Mucosa of descending colon (tissue), 3 donors: ENCODE measurements at regions not wholly inside any gene's neighbourhood (a gene's known extent, or its start where the extent isn't known, plus 50 kb on each side); places are given as distances from the start of the nearest gene placed in this dataset.

Experiments used
- ATAC-seq: fragments of 200-7000 bp; cut with Tn5 transposase; one replicate; pipeline ENCODE4 v1.9.1; 2020; ENCODE audit warnings: mild to moderate bottlenecking, moderate library complexity
- DNase-seq, 3 donors: peaks; one replicate each; pipeline ENCODE4 v3.0.0-alpha.2; 2020
- H3K36me3 ChIP-seq: fragments of 200-600 bp; one replicate; pipeline ENCODE4 v1.8.0; 2021; ENCODE audit warnings: low read depth, mild to moderate bottlenecking
- H3K4me1 ChIP-seq: fragments of 200-600 bp; one replicate; pipeline ENCODE4 v1.8.0; 2021; ENCODE audit warnings: low read depth, mild to moderate bottlenecking
- H3K4me3 ChIP-seq: fragments of 200-600 bp; one replicate; pipeline ENCODE4 v1.8.0; 2021; ENCODE audit warnings: mild to moderate bottlenecking
- H3K9me3 ChIP-seq: fragments of 200-600 bp; one replicate; pipeline ENCODE4 v1.8.0; 2021; ENCODE audit warnings: mild to moderate bottlenecking
- intact Hi-C, 2 donors: fragments of 100-400 bp; cut with DNase I in 1 of 2; cut with micrococcal nuclease in 1 of 2; formaldehyde crosslinking; loops; one replicate each; pipeline versions ENCODE4 v1.11.0 to v1.11.1; 2022; cut with DNase I, micrococcal nuclease
- TF ChIP-seq, protein P1 (sequence below): fragments of 200-600 bp; IDR thresholded peaks from one replicate; pipeline ENCODE4 v1.8.0; 2022; ENCODE audit warnings: antibody characterized with exemption, mild to moderate bottlenecking
- donor health status: DM: no; HTN: no; CAD: no; lungs with moderate emphysema.
- donor health status: DM: no; HTN: no; CAD: no.
- donor health status: DM: no; HTN: yes; CAD: no.

DNA sequence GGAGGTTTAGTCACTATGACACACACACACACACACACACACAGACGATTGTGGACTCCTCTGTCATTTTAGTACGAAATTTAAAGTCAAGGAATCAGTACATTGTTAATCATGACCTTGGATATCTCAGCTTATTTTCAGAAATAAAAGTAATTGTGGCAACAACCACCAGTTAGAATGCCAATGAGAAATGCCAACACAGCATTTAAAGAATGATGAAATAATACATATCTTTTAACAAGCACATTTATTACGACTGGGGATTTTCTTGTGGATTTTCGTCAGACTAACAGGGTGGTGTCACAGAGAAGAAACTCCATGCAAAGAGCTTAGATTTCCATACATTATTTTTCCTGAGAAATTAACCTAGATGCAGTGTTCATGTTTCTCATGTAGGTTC lies 1289.4 kb downstream of the AACS start:
- no peak for ATAC-seq
- intact Hi-C loops = no loop called here
- no peak for DNase-seq
- no peaks in the 10 kb centered on the region for H3K36me3 ChIP-seq
- no peak overlapping the region for H3K4me3 ChIP-seq
- peaks cover 40% of the 10 kb centered on the region for H3K9me3 ChIP-seq
- TF ChIP-seq, protein P1, sequence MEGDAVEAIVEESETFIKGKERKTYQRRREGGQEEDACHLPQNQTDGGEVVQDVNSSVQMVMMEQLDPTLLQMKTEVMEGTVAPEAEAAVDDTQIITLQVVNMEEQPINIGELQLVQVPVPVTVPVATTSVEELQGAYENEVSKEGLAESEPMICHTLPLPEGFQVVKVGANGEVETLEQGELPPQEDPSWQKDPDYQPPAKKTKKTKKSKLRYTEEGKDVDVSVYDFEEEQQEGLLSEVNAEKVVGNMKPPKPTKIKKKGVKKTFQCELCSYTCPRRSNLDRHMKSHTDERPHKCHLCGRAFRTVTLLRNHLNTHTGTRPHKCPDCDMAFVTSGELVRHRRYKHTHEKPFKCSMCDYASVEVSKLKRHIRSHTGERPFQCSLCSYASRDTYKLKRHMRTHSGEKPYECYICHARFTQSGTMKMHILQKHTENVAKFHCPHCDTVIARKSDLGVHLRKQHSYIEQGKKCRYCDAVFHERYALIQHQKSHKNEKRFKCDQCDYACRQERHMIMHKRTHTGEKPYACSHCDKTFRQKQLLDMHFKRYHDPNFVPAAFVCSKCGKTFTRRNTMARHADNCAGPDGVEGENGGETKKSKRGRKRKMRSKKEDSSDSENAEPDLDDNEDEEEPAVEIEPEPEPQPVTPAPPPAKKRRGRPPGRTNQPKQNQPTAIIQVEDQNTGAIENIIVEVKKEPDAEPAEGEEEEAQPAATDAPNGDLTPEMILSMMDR = no peak
- H3K4me1 ChIP-seq = no peaks in the 10 kb centered on the region

DNA sequence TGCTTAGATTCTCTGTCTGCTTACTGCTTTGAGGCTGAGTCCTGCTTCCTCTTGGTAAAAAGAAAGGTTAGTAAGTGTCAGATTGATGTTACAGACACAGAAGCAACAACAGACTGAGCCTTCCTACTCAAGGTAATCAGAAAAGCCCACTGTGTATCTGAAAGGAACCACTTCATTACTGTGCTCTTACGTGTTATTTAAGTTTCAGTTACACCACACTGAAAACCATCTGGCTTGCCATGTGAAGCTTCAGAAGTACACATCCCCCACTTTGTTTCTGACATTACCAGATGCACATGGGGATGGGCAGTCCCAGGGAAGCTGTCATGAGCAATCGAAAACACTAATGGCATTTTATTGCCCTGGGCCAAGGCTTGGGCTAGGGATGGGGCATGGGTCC lies 1290.1 kb downstream of the AACS start:
- Histone ChIP-seq H3K36me3 (no peaks in the 10 kb centered on the region), H3K4me1 (no peaks in the 10 kb centered on the region), H3K9me3 (peaks cover 38% of the 10 kb centered on the region), H3K4me3 (no peak overlapping the region)
- TF ChIP-seq, protein P1 = no peak
- no peak for ATAC-seq
- intact Hi-C loops = no loop called here
- DNase-seq = no peak

DNA sequence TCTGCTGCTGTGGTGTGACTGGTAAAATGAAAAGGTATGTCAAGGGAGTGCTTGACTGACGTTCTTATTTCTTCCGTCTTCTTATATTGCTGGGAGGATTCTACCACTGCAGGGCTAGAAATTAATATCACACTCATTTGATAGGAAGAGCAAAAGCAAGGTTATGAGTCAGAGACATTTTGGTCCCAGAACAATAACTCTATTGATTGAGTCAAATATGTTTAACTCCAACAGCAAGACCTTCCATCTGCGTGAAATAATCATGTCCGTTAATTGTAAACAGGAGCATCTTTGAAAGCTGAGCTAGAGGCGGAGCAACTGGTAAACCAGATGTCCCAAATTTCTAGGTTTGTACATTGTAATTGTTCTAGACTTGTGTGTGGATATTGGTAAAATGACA lies 1293.6 kb downstream of the AACS start:
- H3K4me3 ChIP-seq = no peak overlapping the region
- ATAC-seq = no peak
- intact Hi-C loops = no loop called here

DNA sequence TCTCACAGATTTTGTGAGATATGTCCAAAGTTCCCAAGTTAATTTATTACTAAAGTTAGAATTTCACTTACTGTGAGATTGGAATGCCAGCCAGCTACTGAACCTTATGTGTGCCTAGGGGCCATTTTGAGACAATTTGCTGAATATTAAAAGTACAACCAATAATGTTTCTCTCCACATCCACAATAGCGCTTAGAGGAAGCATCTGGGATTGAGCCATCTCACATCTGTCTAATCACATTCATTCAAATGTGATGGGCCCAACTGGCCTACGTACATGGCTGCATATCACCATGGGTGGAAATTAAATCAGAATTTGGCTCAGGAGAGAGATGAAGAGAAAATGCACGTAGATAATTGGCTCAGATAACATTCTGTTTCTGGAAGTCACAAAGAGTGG lies 1294.0 kb downstream of the AACS start:
- intact Hi-C loops = no loop called here
- Histone ChIP-seq H3K4me3 (no peak overlapping the region), H3K4me1 (no peaks in the 10 kb centered on the region), H3K36me3 (no peaks in the 10 kb centered on the region), H3K9me3 (peaks cover 40% of the 10 kb centered on the region)
- DNase-seq (no peak), ATAC-seq (no peak)
- TF ChIP-seq, protein P1 = no peak

More for the DNA sequence above, 1293.6 kb downstream of the AACS start:
- Histone ChIP-seq H3K36me3 (no peaks in the 10 kb centered on the region), H3K4me1 (no peaks in the 10 kb centered on the region), H3K9me3 (peaks cover 39% of the 10 kb centered on the region)
- DNase-seq = no peak
- TF ChIP-seq, protein P1 = no peak

DNA sequence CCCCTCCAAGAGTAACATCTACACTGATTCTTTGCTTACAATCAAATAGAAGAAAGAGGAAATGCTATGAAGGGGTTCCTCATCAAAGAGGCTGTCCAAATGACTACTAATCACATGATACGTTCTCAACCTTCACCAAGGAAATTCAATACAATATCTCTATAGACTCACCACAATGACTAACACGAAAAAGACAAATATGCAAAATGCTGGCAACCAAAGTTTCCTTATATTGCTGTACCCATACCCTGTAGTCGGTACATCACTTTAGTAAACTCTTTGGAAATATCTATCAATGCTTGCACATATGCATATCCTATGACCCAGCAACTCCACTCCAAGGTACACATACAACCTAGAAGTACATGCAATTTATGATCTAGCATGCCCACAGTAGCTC lies 1296.6 kb downstream of the AACS start:
- ATAC-seq (no peak), DNase-seq (no peak)
- H3K36me3 ChIP-seq = no peaks in the 10 kb centered on the region
- intact Hi-C loops = no loop called here
- H3K9me3 ChIP-seq = peaks cover 37% of the 10 kb centered on the region
- TF ChIP-seq, protein P1 = no peak
- no peak overlapping the region for H3K4me3 ChIP-seq
- no peaks in the 10 kb centered on the region for H3K4me1 ChIP-seq

DNA sequence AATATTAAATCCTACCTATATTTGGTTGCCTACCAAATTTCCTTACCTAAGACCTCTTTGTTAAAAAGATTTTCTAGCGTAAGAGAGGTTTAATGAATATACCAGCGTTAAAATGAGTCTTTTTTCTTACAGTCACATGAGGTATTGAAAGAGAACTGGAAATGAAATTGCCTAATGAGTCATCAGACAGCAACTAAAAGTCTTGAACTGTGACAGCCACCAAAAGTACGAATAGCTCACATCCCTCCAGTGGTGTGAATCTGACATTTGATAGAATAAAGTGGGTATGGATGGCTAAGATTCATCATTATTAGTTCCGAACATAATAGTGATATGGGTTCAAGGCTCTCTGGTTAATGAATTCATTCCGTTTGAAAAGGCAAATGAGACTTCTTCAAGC lies 1297.3 kb downstream of the AACS start:
- intact Hi-C loops = no loop called here
- H3K36me3 ChIP-seq = no peaks in the 10 kb centered on the region
- no peak overlapping the region for H3K4me3 ChIP-seq
- DNase-seq = no peak
- ATAC-seq = no peak
- TF ChIP-seq, protein P1 = no peak
- H3K9me3 ChIP-seq = peaks cover 37% of the 10 kb centered on the region
- no peaks in the 10 kb centered on the region for H3K4me1 ChIP-seq
